ENCODE measurements at regions not wholly inside any gene's neighbourhood (a gene's known extent, or its start where the extent isn't known, plus 50 kb on each side); places are given as distances from the start of the nearest gene placed in this dataset.
"Not testable (repeated sequence)": the region's sequence is repeated elsewhere in the genome, so short reads cannot be mapped to it uniquely, and the experiment has no call there.

- Histone ChIP-seq H3K27me3 (ENCODE audit: low read depth) (peaks cover 34% of the 10 kb centered on the region), H3K9me3 (replicated peaks) (no peaks in the 10 kb centered on the region), H3K27ac (replicated peaks) (no peak overlapping the region), H3K4me3 (no peak overlapping the region), H3K4me1 (no peaks in the 10 kb centered on the region), H3K36me3 (no peaks in the 10 kb centered on the region)
- DNase-seq: no peak
- intact Hi-C loops (cut with micrococcal nuclease): no loop called here
- no peak for TF ChIP-seq CTCF (IDR thresholded peaks at IDR 0.05; ENCODE audit: borderline replicate concordance)
Measured at GRCh38 chr2:66251573-66251972, 183.4 kb upstream of the MEIS1 start.

- H3K36me3 ChIP-seq; H3K27ac ChIP-seq (replicated peaks); DNase-seq; H3K4me3 ChIP-seq; H3K4me1 ChIP-seq; intact Hi-C loops (cut with micrococcal nuclease); H3K9me3 ChIP-seq (replicated peaks): not testable (repeated sequence)
- H3K27me3 ChIP-seq (ENCODE audit: low read depth): peaks cover 23% of the 10 kb centered on the region
Measured at GRCh38 chr2:66249089-66249488, 185.8 kb upstream of the MEIS1 start.

- H3K27ac ChIP-seq (replicated peaks); intact Hi-C loops (cut with micrococcal nuclease); H3K36me3 ChIP-seq; H3K9me3 ChIP-seq (replicated peaks); H3K4me1 ChIP-seq; H3K4me3 ChIP-seq; H3K27me3 ChIP-seq (ENCODE audit: low read depth); DNase-seq: not testable (repeated sequence)
Measured at GRCh38 chr2:66243809-66244208, 191.1 kb upstream of the MEIS1 start.

GRCh38 chr2:66242888-66243287 lies 192.0 kb upstream of the MEIS1 start:
- H3K4me1 ChIP-seq; H3K4me3 ChIP-seq; H3K9me3 ChIP-seq (replicated peaks); H3K27me3 ChIP-seq (ENCODE audit: low read depth); H3K36me3 ChIP-seq; intact Hi-C loops (cut with micrococcal nuclease); H3K27ac ChIP-seq (replicated peaks); DNase-seq: not testable (repeated sequence)

- peaks cover 4% of the 10 kb centered on the region for H3K4me1 ChIP-seq
- intact Hi-C loops (cut with micrococcal nuclease): no loop called here
- DNase-seq: no peak
- H3K36me3 ChIP-seq: no peaks in the 10 kb centered on the region
- H3K27ac ChIP-seq (replicated peaks): no peak overlapping the region
- TF ChIP-seq CTCF (IDR thresholded peaks at IDR 0.05; ENCODE audit: borderline replicate concordance): no peak
- peaks cover 12% of the 10 kb centered on the region for H3K27me3 ChIP-seq (ENCODE audit: low read depth)
- no peaks in the 10 kb centered on the region for H3K9me3 ChIP-seq (replicated peaks)
- H3K4me3 ChIP-seq: no peak overlapping the region
Measured at GRCh38 chr2:66242099-66242789, 192.7 kb upstream of the MEIS1 start.

GRCh38 chr2:66240286-66240685 lies 194.6 kb upstream of the MEIS1 start:
- DNase-seq: no peak
- peaks cover 28% of the 10 kb centered on the region for H3K27me3 ChIP-seq (ENCODE audit: low read depth)
- no peaks in the 10 kb centered on the region for H3K36me3 ChIP-seq
- H3K27ac ChIP-seq (replicated peaks): peak overlapping the region; percentile 56
- intact Hi-C loops (cut with micrococcal nuclease): no loop called here
- H3K9me3 ChIP-seq (replicated peaks): no peaks in the 10 kb centered on the region
- H3K4me3 ChIP-seq: no peak overlapping the region
- peaks cover 4% of the 10 kb centered on the region for H3K4me1 ChIP-seq
- no peak for TF ChIP-seq CTCF (IDR thresholded peaks at IDR 0.05; ENCODE audit: borderline replicate concordance)

- DNase-seq: peak; percentile 40
- Histone ChIP-seq H3K36me3 (no peaks in the 10 kb centered on the region), H3K27ac (replicated peaks) (peak overlapping the region; percentile 56), H3K9me3 (replicated peaks) (no peaks in the 10 kb centered on the region), H3K4me1 (peaks cover 4% of the 10 kb centered on the region), H3K4me3 (no peak overlapping the region), H3K27me3 (ENCODE audit: low read depth) (peaks cover 32% of the 10 kb centered on the region)
- no peak for TF ChIP-seq CTCF (IDR thresholded peaks at IDR 0.05; ENCODE audit: borderline replicate concordance)
- intact Hi-C loops (cut with micrococcal nuclease): no loop called here
Measured at GRCh38 chr2:66239655-66240054, 195.3 kb upstream of the MEIS1 start.
